Tongue (tissue), 1 donor: ENCODE measurements at regions not wholly inside any gene's neighbourhood (a gene's known extent, or its start where the extent isn't known, plus 50 kb on each side); places are given as distances from the start of the nearest gene placed in this dataset.

Experiments
- DNase-seq: peaks from one replicate; pipeline ENCODE4 v3.0.0-alpha.2; 2015

DNA sequence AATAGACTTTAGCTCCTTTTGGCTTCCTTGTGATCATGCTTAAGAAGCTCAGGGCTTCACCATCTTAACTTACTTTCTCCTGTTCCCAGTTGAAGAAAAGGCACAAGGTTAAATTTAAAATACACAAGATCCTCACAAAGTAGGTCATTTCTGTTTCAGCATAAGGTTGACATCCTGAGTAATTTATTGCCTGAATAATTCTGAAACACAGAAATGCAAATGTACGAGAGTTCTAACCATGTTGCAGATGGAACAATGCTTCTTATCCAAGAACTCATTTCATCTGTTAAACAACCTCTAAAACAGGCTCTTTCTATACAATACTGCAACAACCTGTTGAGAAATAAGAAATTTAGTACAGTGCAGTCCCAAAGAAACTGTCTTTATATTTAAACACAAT is 395.2 kb downstream of the BCL11A start:
- DNase-seq: no peak

GRCh38 chr2:60157283-60157682 is 396.2 kb downstream of the BCL11A start:
- DNase-seq: no peak

- DNase-seq: no peak
These were observed 399.3 kb downstream of the BCL11A start for GRCh38 chr2:60154142-60154541.

- no peak for DNase-seq
These were observed 401.1 kb downstream of the BCL11A start for GRCh38 chr2:60152226-60152833.

DNA sequence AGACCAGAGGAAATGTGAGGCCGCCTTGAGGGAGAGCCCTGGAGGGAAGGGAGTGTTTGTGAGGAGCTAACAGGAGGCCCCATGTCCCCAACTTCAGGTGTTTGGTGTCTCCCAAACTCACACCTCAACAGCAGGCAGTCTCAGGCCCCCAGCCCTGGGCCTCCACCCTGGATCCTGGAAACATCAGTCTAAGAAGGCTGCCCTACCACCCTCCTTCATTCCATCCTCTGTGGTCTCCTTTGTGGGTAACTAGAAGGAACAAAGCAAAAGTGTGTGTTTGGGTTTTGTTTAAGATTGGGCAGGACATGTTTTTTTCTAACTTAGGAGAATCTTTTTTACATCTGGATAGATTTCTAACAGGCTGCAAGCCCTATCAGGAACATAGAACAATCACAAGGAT is 404.3 kb downstream of the BCL11A start:
- DNase-seq: no peak

DNA sequence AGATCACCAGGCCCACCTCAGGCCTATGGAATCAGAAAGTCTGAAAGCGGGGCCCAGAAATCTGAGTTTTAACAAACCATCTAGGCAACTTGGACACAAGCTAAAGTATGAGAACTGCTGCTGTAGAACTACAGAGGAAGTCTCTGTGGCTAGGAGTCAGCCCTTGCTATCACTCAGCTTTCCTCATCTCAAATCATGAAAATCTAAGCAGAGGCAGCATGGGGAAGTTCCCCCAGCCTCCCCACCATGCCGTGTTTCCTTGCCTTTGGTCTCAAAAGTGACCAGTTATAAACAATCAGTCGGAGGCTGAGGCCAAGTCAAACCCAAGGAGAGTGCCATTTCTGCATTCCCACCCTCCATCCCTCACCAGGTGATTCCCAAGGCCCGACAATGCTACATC is 404.7 kb downstream of the BCL11A start:
- no peak for DNase-seq

GRCh38 chr2:60140185-60140584 is 413.3 kb downstream of the BCL11A start:
- peak; percentile 8 for DNase-seq

GRCh38 chr2:60136913-60137312 is 416.5 kb downstream of the BCL11A start:
- no peak for DNase-seq

DNA sequence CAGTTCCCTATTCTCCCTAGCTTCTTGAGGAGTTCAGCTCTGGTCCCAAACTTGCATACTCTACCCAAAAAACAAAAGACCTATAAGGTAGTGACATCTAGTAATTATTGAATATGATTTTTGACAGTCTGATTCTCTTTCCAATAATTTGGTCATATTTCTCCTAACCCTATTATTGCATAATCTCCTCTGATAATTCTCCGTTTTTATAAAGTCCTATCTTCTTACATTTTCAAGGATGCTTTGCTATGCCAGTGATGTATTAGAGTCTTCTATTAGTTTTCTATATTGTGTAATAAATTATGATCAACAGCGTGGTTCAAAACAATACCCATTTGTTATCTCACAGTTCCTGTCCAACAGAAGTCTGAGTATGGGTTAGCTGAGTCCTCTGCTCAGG is 426.3 kb downstream of the BCL11A start:
- DNase-seq: no peak

- no peak for DNase-seq
These were observed 427.6 kb downstream of the BCL11A start for GRCh38 chr2:60125611-60126426.

DNA sequence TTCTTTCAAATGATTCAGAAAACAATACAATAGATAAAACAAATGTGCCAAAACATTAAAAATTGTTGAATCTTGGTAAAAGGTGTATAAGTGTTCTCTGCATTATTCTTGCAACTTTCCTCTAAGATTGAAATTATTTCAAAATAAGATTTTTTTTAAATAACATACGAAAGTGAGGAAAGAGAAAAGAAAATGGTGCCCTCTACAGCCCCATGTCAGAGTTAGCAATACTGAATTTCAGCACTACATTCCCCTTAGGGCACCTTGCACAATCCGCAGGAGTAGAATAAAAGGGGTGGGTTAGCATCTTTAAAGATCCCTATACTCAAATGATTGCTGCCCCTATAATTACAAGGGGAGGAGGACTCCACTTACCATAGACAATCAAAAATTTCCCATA is 433.7 kb downstream of the BCL11A start:
- DNase-seq: no peak

- no peak for DNase-seq
These were observed 434.5 kb downstream of the BCL11A start for GRCh38 chr2:60118917-60119316.

GRCh38 chr2:60118061-60118460 is 435.4 kb downstream of the BCL11A start:
- DNase-seq: no peak

- DNase-seq: no peak
These were observed 437.1 kb downstream of the BCL11A start for GRCh38 chr2:60116161-60116875.

GRCh38 chr2:60109744-60110143 is 443.7 kb downstream of the BCL11A start:
- no peak for DNase-seq

DNA sequence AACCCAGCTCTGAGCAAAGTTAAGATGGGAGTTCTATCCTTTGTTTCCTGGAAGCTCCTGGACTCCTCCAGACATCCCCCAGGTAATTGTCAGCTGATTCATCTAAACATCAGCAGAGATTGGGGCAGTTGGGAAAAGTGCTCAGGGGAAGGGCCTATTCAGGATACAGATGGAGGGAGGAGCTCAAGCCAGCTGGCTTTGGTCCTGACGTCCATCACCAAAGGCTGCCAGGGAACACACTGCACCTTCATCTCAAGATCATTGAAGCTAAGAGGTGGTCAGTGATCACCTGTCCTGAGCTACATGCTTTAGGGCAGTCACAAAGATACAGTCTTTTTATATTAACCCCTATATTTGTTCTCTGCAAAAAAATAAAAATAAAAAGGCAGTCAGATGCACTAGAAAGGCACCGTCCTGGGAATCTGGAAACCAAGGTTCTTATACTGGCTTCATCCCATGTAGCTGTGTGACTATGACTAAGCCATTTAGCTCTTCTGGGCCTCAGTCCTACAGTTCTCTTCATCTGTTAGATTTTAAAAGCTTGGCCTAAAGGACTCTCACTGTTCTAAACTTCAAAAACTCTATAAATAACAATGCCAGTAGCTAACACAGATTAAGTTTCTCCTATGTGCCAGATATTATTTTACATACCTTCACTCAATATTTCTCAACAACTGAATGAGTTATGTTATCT is 446.5 kb downstream of the BCL11A start:
- peak; percentile 50 for DNase-seq

GRCh38 chr2:60105906-60106305 is 447.5 kb downstream of the BCL11A start:
- DNase-seq: no peak

- DNase-seq: no peak
These were observed 448.6 kb downstream of the BCL11A start for GRCh38 chr2:60104514-60105505.

GRCh38 chr2:60100034-60100433 is 453.4 kb downstream of the BCL11A start:
- no peak for DNase-seq

GRCh38 chr2:60098996-60099395 is 454.5 kb downstream of the BCL11A start:
- DNase-seq: no peak

GRCh38 chr2:60097298-60097697 is 456.2 kb downstream of the BCL11A start:
- no peak for DNase-seq

DNA sequence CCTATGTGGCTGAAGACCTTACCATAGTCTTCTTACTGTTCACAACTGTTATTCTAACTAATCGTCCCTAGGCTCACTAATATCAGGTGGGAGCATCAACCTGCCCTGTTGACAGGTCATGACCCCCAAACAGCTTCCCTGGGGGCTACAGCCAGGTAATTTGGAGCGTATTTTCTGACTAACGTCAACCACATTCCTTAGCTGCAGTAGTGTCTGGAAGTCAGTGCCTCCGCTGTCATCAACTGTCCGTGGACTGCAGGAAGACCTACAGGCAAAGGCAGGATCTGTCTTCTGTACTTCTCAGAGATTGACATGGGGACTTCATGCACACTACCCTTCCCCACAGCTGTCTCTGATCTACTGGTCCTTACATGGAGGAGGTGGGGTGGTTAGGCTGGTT is 456.9 kb downstream of the BCL11A start:
- DNase-seq: no peak
